ENCODE measurements at regions not wholly inside any gene's neighbourhood (a gene's known extent, or its start where the extent isn't known, plus 50 kb on each side); places are given as distances from the start of the nearest gene placed in this dataset.

DNA sequence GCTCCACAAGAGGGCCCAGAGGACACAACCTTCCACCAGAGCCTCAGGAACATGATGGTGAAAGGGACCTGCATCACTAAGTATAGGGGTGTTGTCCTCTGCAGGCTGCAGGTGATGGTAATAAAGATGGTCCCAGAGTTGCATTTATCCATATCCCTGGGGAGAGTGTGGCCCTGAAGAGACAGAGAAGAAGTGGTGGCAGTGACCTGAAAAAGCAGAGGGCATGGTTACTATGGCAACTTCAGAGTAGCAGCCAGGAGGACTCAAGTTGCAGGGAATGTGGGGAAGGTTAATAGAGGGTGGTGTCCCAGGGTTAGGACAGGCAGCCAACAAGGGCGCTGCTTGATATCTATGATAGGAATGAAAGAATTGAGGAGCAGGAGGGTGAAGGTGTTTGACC lies 57.1 kb downstream of the HLA-A start:
- DNase-seq, result no peak

DNA sequence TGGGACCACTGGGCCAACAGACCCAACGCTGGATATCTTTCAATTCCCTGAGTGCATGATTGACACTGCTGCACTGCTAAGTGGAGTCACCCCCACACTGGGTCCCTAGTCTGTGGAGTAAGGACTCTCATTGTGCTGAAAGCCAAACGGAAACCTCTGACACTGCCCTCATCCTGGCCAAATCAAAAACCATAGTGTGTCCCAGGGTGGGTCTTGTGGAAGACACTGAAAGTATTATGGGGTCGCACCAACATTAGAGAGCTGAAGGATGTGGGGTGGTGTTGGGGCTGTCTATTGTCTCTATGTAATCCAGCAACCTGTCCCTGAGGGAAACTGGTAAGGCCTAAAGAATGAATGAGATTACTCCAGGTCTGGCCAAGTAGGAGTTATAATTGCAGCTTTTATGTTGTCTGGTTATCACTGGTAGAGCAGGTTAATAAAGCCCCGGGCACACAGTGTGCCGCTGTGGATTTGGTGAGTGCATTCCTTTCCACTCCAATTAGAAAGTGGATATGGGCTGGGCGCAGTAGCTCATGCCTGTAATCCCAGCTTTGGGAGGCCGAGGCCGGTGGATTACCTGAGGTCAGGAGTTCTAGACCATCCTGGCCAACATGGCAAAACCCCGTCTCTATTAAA lies 57.9 kb downstream of the HLA-A start:
- DNase-seq, result no peak

DNA sequence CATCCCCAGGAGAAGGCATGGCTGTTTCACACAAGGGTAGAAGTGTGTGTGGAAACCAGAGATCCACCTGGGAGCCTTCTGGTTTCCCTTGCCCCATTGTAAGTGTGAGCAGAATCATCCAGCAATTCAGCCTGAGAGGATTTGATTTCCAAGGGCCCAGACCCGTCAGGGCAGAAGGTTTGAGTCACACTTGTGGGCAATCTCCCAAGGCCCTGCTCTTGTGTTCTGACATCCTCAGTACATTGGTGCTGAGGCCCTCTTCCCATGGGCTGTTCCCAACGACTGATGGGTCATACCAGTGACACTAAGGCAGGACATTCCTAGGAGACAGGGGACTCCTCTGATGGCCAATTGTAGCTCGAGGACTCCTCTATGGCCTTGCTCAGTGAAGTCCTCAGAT lies 58.2 kb upstream of the POLR1H start:
- no peak for DNase-seq

DNA sequence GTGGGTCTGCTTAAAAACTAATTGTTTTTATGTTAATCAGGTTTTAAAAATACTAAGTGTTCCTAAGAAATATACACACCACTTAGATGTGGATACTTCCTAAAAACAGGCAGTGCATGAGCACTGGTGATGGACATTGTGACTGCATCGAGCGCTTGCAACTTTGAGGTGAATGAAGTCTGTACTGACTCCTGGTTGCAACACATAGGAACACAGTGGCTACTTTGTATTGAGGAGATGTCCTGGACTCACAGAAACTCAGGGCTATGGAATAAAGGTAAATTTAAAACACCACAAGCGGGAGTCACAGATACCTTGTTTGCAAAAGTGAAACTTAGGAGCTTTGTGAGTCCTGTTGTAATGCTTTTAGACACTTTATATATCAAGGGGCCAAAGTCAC lies 55.6 kb upstream of the POLR1H start:
- DNase-seq, result no peak

DNA sequence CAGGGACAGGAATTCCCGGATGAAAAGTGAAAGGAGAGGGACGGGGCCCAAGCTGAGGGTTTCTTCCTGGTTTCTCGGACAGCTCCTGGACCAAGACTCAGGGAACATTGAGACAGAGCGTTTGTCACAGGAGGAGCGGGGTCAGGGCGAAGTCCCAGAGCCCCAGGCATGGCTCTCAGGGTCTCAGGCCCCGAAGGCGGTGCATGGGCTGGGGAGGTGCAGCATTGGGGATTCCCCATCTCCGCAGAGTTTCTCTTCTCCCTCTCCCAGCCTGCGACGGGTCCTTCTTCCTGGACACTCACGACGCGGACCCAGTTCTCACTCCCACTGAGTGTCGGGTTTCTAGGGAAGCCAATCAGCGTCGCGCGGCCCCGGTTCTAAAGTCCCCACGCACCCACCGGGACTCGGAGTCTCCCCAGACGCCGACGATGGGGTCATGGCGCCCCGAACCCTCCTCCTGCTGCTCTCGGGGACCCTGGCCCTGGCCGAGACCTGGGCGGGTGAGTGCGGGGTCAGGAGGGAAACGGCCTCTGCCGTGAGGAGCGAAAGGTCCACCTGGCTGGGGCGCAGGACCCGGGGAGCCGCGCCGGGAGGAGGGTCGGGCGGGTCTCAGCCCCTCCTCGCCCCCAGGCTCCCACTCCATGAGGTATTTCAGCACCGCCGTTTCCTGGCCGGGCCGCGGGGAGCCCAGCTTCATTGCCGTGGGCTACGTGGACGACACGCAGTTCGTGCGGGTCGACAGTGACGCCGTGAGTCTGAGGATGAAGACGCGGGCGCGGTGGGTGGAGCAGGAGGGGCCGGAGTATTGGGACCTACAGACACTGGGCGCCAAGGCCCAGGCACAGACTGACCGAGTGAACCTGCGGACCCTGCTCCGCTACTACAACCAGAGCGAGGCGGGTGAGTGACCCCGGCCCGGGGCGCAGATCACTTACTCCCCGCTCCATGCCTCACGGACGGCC lies 54.6 kb upstream of the POLR1H start:
- peak; percentile 16 to 19 for DNase-seq

DNA sequence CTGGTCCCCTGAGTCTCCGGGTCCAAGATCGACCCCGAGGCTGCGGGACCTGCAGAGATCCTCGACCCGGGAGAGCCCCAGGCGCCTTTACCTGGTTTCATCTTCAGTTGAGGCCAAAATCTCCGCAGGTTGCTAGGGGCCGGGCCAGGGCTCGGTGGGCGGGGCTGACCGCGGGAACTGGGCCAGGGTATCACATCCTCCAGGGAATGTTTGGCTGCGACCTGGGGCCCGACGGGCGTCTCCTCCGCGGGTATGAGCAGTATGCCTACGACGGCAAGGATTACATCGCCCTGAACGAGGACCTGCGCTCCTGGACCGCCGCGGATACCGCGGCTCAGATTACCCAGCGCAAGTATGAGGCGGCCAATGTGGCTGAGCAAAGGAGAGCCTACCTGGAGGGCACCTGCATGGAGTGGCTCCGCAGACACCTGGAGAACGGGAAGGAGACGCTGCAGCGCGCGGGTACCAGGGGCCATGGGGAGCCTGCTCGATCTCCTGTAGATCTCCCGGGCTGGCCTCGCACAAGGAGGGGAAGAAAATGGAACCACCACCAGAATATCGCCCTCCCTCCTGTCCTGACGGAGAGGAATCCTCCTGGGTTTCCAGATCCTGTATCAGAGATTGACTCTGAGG lies 53.8 kb upstream of the POLR1H start:
- DNase-seq, result peak; percentile 12 to 14

DNA sequence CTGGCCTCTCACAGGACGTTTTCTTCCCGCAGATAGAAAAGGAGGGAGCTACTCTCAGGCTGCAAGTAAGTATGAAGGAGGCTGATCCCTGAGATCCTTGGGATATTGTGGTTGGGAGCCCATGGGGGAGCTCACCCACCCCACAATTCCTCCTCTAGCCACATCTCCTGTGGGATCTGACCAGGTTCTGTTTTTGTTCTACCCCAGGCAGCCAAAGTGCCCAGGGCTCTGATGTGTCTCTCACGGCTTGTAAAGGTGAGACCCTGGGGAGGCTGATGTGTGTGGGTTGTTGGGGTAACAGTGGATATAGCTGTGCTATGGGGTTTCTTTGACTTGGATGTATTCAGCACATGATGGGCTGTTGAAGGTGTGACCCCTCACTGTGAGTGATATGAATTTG lies 52.0 kb upstream of the POLR1H start:
- DNase-seq, result no peak
